ENCODE measurements at regions not wholly inside any gene's neighbourhood (a gene's known extent, or its start where the extent isn't known, plus 50 kb on each side); places are given as distances from the start of the nearest gene placed in this dataset.
"Not testable (repeated sequence)": the region's sequence is repeated elsewhere in the genome, so short reads cannot be mapped to it uniquely, and the experiment has no call there.

DNA sequence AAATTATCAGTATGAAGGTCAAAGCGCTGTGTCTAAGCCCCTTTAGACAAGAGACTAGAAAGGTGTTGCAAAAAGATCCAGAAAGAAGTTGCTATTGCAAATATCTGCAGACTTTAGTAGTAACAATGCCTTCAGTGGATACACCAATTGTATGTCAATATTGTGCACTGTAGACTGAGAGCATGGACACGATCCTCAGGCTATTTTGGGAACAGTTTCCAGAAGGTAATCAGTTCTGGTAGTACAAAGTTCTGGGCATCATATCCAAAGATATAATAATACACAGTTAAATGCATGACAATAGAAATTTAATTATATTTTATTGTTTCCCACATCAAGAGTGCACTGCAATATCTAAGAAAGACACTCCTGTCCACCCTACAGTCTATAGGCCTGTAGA lies 84.1 kb upstream of the LUZP2 start:
- H3K9me3 ChIP-seq (ENCODE audit: control insufficient read depth in 2 of 2, low read length in 2 of 2), result no peaks in the 10 kb centered on the region
- H3K27me3 ChIP-seq (ENCODE audit: control insufficient read depth in 1 of 2, insufficient read depth in 2 of 2, low read length in 2 of 2), result no peaks in the 10 kb centered on the region

DNA sequence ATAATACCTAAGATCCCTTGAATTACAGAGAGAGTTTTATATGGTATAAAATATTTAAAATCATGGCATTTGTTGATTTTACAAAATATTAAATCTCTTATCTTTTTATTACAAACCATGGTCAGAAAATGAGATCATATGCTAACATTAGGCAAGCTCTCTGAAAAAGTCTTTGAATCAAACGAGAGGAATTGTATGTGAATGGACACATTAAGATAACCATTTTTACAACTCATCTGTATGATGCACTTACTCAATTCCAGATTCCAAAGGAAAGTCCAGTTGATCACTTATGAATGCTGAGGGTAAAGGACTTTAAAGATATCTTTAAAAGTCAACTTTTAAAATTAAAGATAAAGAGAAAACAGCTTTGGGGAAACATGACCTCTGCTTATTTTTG lies 83.5 kb upstream of the LUZP2 start:
- no peaks in the 10 kb centered on the region for H3K36me3 ChIP-seq (ENCODE audit: control insufficient read depth in 2 of 2, insufficient read depth in 2 of 2, low read length in 2 of 2)
- no peaks in the 10 kb centered on the region for H3K4me1 ChIP-seq (ENCODE audit: control insufficient read depth, insufficient read depth, low read length)
- no peak overlapping the region for H3K27ac ChIP-seq (ENCODE audit: low read length)
- H3K9me3 ChIP-seq (ENCODE audit: control insufficient read depth in 2 of 2, low read length in 2 of 2), result no peaks in the 10 kb centered on the region
- H3K9ac ChIP-seq (ENCODE audit: low read length in 2 of 2), result no peak overlapping the region
- H3K4me3 ChIP-seq (ENCODE audit: low read length in 2 of 2), result no peak overlapping the region
- no peaks in the 10 kb centered on the region for H3K27me3 ChIP-seq (ENCODE audit: control insufficient read depth in 1 of 2, insufficient read depth in 2 of 2, low read length in 2 of 2)

More for the DNA sequence above, 84.1 kb upstream of the LUZP2 start:
- no peak overlapping the region for H3K9ac ChIP-seq (ENCODE audit: low read length in 2 of 2)
- H3K4me3 ChIP-seq (ENCODE audit: low read length in 2 of 2), result no peak overlapping the region
- no peak overlapping the region for H3K27ac ChIP-seq (ENCODE audit: low read length)
- no peaks in the 10 kb centered on the region for H3K4me1 ChIP-seq (ENCODE audit: control insufficient read depth, insufficient read depth, low read length)
- no peaks in the 10 kb centered on the region for H3K36me3 ChIP-seq (ENCODE audit: control insufficient read depth in 2 of 2, insufficient read depth in 2 of 2, low read length in 2 of 2)

GRCh38 chr11:24415955-24416636 lies 80.8 kb upstream of the LUZP2 start:
- not testable (repeated sequence) for H3K27me3 ChIP-seq (ENCODE audit: control insufficient read depth in 1 of 2, insufficient read depth in 2 of 2, low read length in 2 of 2); H3K9me3 ChIP-seq (ENCODE audit: control insufficient read depth in 2 of 2, low read length in 2 of 2); H3K27ac ChIP-seq (ENCODE audit: low read length); H3K4me3 ChIP-seq (ENCODE audit: low read length in 2 of 2); H3K36me3 ChIP-seq (ENCODE audit: control insufficient read depth in 2 of 2, insufficient read depth in 2 of 2, low read length in 2 of 2); H3K9ac ChIP-seq (ENCODE audit: low read length in 2 of 2); H3K4me1 ChIP-seq (ENCODE audit: control insufficient read depth, insufficient read depth, low read length)

- H3K4me1 ChIP-seq (ENCODE audit: control insufficient read depth, insufficient read depth, low read length), result no peaks in the 10 kb centered on the region
- no peaks in the 10 kb centered on the region for H3K9me3 ChIP-seq (ENCODE audit: control insufficient read depth in 2 of 2, low read length in 2 of 2)
- H3K27ac ChIP-seq (ENCODE audit: low read length), result no peak overlapping the region
- no peaks in the 10 kb centered on the region for H3K36me3 ChIP-seq (ENCODE audit: control insufficient read depth in 2 of 2, insufficient read depth in 2 of 2, low read length in 2 of 2)
- H3K4me3 ChIP-seq (ENCODE audit: low read length in 2 of 2), result no peak overlapping the region
- no peaks in the 10 kb centered on the region for H3K27me3 ChIP-seq (ENCODE audit: control insufficient read depth in 1 of 2, insufficient read depth in 2 of 2, low read length in 2 of 2)
- no peak overlapping the region for H3K9ac ChIP-seq (ENCODE audit: low read length in 2 of 2)
These were observed 75.1 kb upstream of the LUZP2 start for GRCh38 chr11:24421766-24422165.

DNA sequence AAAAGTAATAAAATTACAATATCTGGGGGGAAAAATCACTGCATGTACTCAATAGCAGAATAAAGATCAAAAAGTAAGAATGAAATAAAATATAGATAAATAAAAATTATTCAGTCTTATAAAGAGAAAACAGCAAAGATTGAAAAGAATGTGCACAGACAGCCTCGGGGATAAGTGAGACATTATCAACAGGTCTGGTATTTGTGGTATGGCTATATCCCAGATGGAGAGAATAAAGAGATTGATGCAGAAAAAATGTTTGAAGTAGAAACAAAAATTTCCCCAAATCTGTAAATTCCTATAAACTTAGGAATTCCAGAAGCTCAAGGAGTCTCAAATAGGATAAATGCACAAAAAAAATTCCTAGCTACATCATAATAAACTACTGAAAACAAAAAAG lies 74.5 kb upstream of the LUZP2 start:
- Histone ChIP-seq H3K27ac (ENCODE audit: low read length) (no peak overlapping the region), H3K27me3 (ENCODE audit: control insufficient read depth in 1 of 2, insufficient read depth in 2 of 2, low read length in 2 of 2) (no peaks in the 10 kb centered on the region), H3K4me1 (ENCODE audit: control insufficient read depth, insufficient read depth, low read length) (no peaks in the 10 kb centered on the region), H3K4me3 (ENCODE audit: low read length in 2 of 2) (no peak overlapping the region), H3K9ac (ENCODE audit: low read length in 2 of 2) (no peak overlapping the region), H3K36me3 (ENCODE audit: control insufficient read depth in 2 of 2, insufficient read depth in 2 of 2, low read length in 2 of 2) (no peaks in the 10 kb centered on the region), H3K9me3 (ENCODE audit: control insufficient read depth in 2 of 2, low read length in 2 of 2) (no peaks in the 10 kb centered on the region)

DNA sequence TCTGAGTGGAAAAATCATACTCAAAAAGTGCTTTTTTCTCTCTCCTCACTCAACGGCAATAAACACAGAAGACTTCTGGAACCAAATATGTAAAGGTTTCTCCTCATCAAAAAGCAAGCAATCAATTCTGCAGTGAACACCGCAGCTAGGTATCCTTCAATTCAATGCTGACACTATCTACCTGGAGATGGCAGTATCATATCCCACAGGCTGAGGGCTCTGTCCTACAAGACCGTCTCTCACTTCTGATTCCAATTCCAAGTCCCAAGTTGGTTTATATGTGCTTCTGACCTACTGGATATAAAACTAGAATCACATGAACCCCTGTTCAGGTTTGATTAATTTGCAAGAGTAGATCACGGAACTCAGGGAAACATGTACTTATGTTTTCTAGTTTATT lies 59.7 kb upstream of the LUZP2 start:
- Histone ChIP-seq H3K27ac (ENCODE audit: low read length) (no peak overlapping the region), H3K9ac (ENCODE audit: low read length in 2 of 2) (no peak overlapping the region), H3K27me3 (ENCODE audit: control insufficient read depth in 1 of 2, insufficient read depth in 2 of 2, low read length in 2 of 2) (no peaks in the 10 kb centered on the region), H3K36me3 (ENCODE audit: control insufficient read depth in 2 of 2, insufficient read depth in 2 of 2, low read length in 2 of 2) (no peaks in the 10 kb centered on the region), H3K9me3 (ENCODE audit: control insufficient read depth in 2 of 2, low read length in 2 of 2) (no peaks in the 10 kb centered on the region), H3K4me3 (ENCODE audit: low read length in 2 of 2) (no peak overlapping the region), H3K4me1 (ENCODE audit: control insufficient read depth, insufficient read depth, low read length) (no peaks in the 10 kb centered on the region)

All from stomach smooth muscle (tissue), 2 donors.